ENCODE measurements at regions not wholly inside any gene's neighbourhood (a gene's known extent, or its start where the extent isn't known, plus 50 kb on each side); places are given as distances from the start of the nearest gene placed in this dataset.

- intact Hi-C loops (cut with DNase I, micrococcal nuclease), result no loop called here
- no peaks in the 10 kb centered on the region for H3K9me3 ChIP-seq
- no peak for DNase-seq
- no peak overlapping the region for H3K4me3 ChIP-seq
- no peaks in the 10 kb centered on the region for H3K4me1 ChIP-seq (ENCODE audit: low read depth)
- ATAC-seq, result no peak
- TF ChIP-seq CTCF (IDR thresholded peaks at IDR 0.05), result no peak
- H3K36me3 ChIP-seq (ENCODE audit: low read depth), result no peaks in the 10 kb centered on the region
These were observed 67.7 kb upstream of the CHST15 start for GRCh38 chr10:124160943-124161582.

GRCh38 chr10:124160176-124160575 is 66.8 kb upstream of the CHST15 start:
- Histone ChIP-seq H3K36me3 (ENCODE audit: low read depth) (no peaks in the 10 kb centered on the region), H3K4me3 (no peak overlapping the region), H3K9me3 (no peaks in the 10 kb centered on the region), H3K4me1 (ENCODE audit: low read depth) (no peaks in the 10 kb centered on the region)
- no peak for TF ChIP-seq CTCF (IDR thresholded peaks at IDR 0.05)
- DNase-seq (no peak), ATAC-seq (no peak)
- intact Hi-C loops (cut with DNase I, micrococcal nuclease), result no loop called here

- DNase-seq, result no peak
- TF ChIP-seq CTCF (IDR thresholded peaks at IDR 0.05), result no peak
- H3K4me3 ChIP-seq, result no peak overlapping the region
- ATAC-seq, result no peak
- H3K36me3 ChIP-seq (ENCODE audit: low read depth), result no peaks in the 10 kb centered on the region
- H3K4me1 ChIP-seq (ENCODE audit: low read depth), result no peaks in the 10 kb centered on the region
- H3K9me3 ChIP-seq, result no peaks in the 10 kb centered on the region
- intact Hi-C loops (cut with DNase I, micrococcal nuclease), result no loop called here
These were observed 65.8 kb upstream of the CHST15 start for GRCh38 chr10:124159153-124159552.

- ATAC-seq (no peak), DNase-seq (no peak)
- H3K9me3 ChIP-seq, result no peaks in the 10 kb centered on the region
- H3K4me3 ChIP-seq, result no peak overlapping the region
- H3K4me1 ChIP-seq (ENCODE audit: low read depth), result no peaks in the 10 kb centered on the region
- intact Hi-C loops (cut with DNase I, micrococcal nuclease), result no loop called here
- no peaks in the 10 kb centered on the region for H3K36me3 ChIP-seq (ENCODE audit: low read depth)
- TF ChIP-seq CTCF (IDR thresholded peaks at IDR 0.05), result no peak
These were observed 65.2 kb upstream of the CHST15 start for GRCh38 chr10:124158592-124158991.

- Histone ChIP-seq H3K4me1 (ENCODE audit: low read depth) (peaks cover 12% of the 10 kb centered on the region), H3K4me3 (no peak overlapping the region), H3K36me3 (ENCODE audit: low read depth) (no peaks in the 10 kb centered on the region), H3K9me3 (no peaks in the 10 kb centered on the region)
- ATAC-seq (no peak), DNase-seq (no peak)
- no peak for TF ChIP-seq CTCF (IDR thresholded peaks at IDR 0.05)
- intact Hi-C loops (cut with DNase I, micrococcal nuclease), result no loop called here
These were observed 63.9 kb upstream of the CHST15 start for GRCh38 chr10:124157271-124157681.
